ENCODE measurements at regions not wholly inside any gene's neighbourhood (a gene's known extent, or its start where the extent isn't known, plus 50 kb on each side); places are given as distances from the start of the nearest gene placed in this dataset.

GRCh38 chr2:8162552-8162951 lies 519.3 kb upstream of the ID2 start:
- no peak for TF ChIP-seq CTCF (IDR thresholded peaks at IDR 0.05)
- no peak for TF ChIP-seq POLR2A (IDR thresholded peaks at IDR 0.05)

Measured in heart left ventricle (tissue), 13 donors.